NB4 (cell line): ENCODE measurements at regions not wholly inside any gene's neighbourhood (a gene's known extent, or its start where the extent isn't known, plus 50 kb on each side); places are given as distances from the start of the nearest gene placed in this dataset.

ENCODE experiments used
- MYC ChIP-seq: IDR thresholded peaks from 2 replicates; pipeline ENCODE4 v1.6.1; 2011; ENCODE audit warnings: low read depth, low read length
- POLR2A ChIP-seq: IDR thresholded peaks from 2 replicates; pipeline ENCODE4 v1.6.1; 2011; ENCODE audit warnings: mild to moderate bottlenecking; ENCODE audit not compliant: insufficient read length; ENCODE audit errors: extremely low read depth
- TF ChIP-seq, protein P1 (sequence below): IDR thresholded peaks from one replicate; pipeline ENCODE4 v1.5.1; 2012; ENCODE audit warnings: low read depth, low read length
- TF ChIP-seq, protein P2 (sequence below): IDR thresholded peaks from 2 replicates; pipeline ENCODE4 v1.6.1; 2011; ENCODE audit warnings: low read depth, low read length

DNA sequence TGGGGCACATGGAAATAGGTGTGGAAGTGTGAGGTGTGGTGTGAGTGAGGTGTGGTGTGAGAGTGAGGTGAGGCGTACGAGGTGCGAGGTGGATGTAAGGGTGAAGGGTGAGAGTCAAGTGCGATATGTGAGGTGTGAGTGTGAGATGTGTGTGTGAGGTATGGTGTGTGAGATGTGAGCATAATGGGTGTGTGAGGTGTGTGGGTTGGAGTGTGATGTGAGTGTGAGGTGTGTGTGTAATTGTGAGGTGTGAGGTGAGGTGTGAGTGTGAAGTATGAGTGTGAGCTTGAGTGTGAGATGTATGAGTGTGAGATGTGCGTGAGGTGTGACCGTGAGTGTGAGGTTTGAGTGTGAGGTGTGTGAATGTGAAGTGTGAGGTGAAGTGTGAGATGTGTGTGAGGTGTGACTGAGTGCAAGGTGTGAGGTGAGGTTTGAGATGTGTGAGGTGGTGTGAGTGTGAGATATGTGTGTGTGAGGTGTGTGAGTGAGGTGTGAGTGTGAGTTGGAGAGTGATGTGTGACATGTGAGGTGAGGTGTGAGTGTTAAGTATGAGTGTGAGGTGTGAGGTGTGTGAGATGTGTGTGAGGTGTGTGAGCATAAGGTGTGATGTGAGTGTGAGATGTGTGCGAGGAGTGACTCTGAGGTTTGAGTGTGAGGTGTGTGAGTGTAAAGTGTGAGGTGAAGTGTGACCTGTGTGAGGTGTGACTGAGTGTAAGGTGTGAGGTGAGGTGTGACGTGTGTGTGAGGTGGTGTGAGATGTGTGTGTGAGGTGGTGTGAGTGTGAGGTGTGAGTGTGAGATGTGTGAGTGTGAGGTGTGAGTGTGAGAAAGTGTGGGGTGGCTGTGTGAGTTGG is 354.0 kb downstream of the FOXL1 start:
- TF ChIP-seq, protein P1, sequence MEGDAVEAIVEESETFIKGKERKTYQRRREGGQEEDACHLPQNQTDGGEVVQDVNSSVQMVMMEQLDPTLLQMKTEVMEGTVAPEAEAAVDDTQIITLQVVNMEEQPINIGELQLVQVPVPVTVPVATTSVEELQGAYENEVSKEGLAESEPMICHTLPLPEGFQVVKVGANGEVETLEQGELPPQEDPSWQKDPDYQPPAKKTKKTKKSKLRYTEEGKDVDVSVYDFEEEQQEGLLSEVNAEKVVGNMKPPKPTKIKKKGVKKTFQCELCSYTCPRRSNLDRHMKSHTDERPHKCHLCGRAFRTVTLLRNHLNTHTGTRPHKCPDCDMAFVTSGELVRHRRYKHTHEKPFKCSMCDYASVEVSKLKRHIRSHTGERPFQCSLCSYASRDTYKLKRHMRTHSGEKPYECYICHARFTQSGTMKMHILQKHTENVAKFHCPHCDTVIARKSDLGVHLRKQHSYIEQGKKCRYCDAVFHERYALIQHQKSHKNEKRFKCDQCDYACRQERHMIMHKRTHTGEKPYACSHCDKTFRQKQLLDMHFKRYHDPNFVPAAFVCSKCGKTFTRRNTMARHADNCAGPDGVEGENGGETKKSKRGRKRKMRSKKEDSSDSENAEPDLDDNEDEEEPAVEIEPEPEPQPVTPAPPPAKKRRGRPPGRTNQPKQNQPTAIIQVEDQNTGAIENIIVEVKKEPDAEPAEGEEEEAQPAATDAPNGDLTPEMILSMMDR: no peak
- TF ChIP-seq POLR2A: no peak
- TF ChIP-seq MYC: no peak
- TF ChIP-seq, protein P2, sequence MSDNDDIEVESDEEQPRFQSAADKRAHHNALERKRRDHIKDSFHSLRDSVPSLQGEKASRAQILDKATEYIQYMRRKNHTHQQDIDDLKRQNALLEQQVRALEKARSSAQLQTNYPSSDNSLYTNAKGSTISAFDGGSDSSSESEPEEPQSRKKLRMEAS: no peak
